HEK293 (cell line): ENCODE measurements at regions not wholly inside any gene's neighbourhood (a gene's known extent, or its start where the extent isn't known, plus 50 kb on each side); places are given as distances from the start of the nearest gene placed in this dataset.

Source experiments
- CTCF ChIA-PET: fragments of 350-600 bp; formaldehyde crosslinking; extraction: SDS; loops from one replicate; lab custom pipeline; 2021; ENCODE audit warnings: antibody characterized with exemption; lab: Yijun Ruan, JAX
- POLR2A ChIA-PET: fragments of 300-600 bp; formaldehyde crosslinking; extraction: SDS; loops from one replicate; lab custom pipeline; 2020; ENCODE audit warnings: antibody characterized with exemption, inconsistent platforms; lab: Yijun Ruan, JAX
- H3K27ac ChIP-seq: fragments of 200-500 bp; sonication (Bioruptor generic); 2 replicates; pipeline ENCODE4 v1.5.1; 2014; ENCODE audit warnings: low read depth, low read length, control low read depth, inconsistent platforms; ENCODE audit errors: extremely low read depth
- H3K36me3 ChIP-seq, 2 experiments: fragments of 200-500 bp in 1 of 2; sonication (Bioruptor generic) in 1 of 2; 1 replicate in 1 of 2; 2 replicates in 1 of 2; pipeline ENCODE4 v1.5.1; 2014 to 2017; ENCODE audit warnings: inconsistent platforms in 2 of 2, low read length in 2 of 2; ENCODE audit not compliant: control insufficient read depth in 2 of 2, insufficient read depth in 1 of 2
- H3K4me1 ChIP-seq: fragments of 200-500 bp; sonication (Bioruptor generic); 2 replicates; pipeline ENCODE4 v1.5.1; 2014; ENCODE audit warnings: mild to moderate bottlenecking, low read length, inconsistent platforms; ENCODE audit not compliant: control insufficient read depth, insufficient read depth
- H3K4me3 ChIP-seq: 2 replicates; pipeline ENCODE4 v1.5.1; 2011; ENCODE audit warnings: low read depth, mild to moderate bottlenecking, control low read depth, low read length, moderate library complexity
- H3K9me3 ChIP-seq: fragments of 200-500 bp; sonication (Bioruptor generic); 2 replicates; pipeline ENCODE4 v1.5.1; 2014; ENCODE audit warnings: low read depth, low read length, inconsistent platforms; ENCODE audit not compliant: control insufficient read depth, insufficient read depth
- BCL11B ChIP-seq: fragments of 450-650 bp; formaldehyde crosslinking; IDR thresholded peaks from 2 replicates; pipeline ENCODE4 v1.5.1; 2016; ENCODE audit warnings: low read depth, missing biosample characterization, missing genetic modification characterization
- GLIS1 ChIP-seq: fragments of 450-650 bp; formaldehyde crosslinking; IDR thresholded peaks from 2 replicates; pipeline ENCODE4 v1.5.1; 2016; ENCODE audit warnings: missing biosample characterization, missing genetic modification characterization
- KLF7 ChIP-seq: fragments of 450-650 bp; formaldehyde crosslinking; IDR thresholded peaks from 2 replicates; pipeline ENCODE4 v1.5.1; 2016; ENCODE audit warnings: missing biosample characterization, missing genetic modification characterization, borderline replicate concordance
- MEIS1 ChIP-seq: sonication (generic); formaldehyde crosslinking; IDR thresholded peaks from 2 replicates; pipeline ENCODE4 v1.8.1; 2022; ENCODE audit warnings: missing genetic modification reagents, mild to moderate bottlenecking, borderline replicate concordance
- OSR2 ChIP-seq: fragments of 450-650 bp; formaldehyde crosslinking; IDR thresholded peaks from 2 replicates; pipeline ENCODE4 v1.5.1; 2016; ENCODE audit warnings: missing biosample characterization, missing genetic modification characterization
- OVOL3 ChIP-seq: fragments of 450-650 bp; formaldehyde crosslinking; IDR thresholded peaks from 2 replicates; pipeline ENCODE4 v1.5.1; 2016; ENCODE audit warnings: missing biosample characterization, missing genetic modification characterization
- SETDB1 ChIP-seq: IDR thresholded peaks from one replicate; pipeline ENCODE4 v1.6.1; 2017; ENCODE audit warnings: mild to moderate bottlenecking, low read length, moderate library complexity, mixed read lengths; ENCODE audit not compliant: insufficient read length
- ZBTB48 ChIP-seq: fragments of 450-650 bp; formaldehyde crosslinking; IDR thresholded peaks from 2 replicates; pipeline ENCODE4 v1.5.1; 2016; ENCODE audit warnings: missing biosample characterization, missing genetic modification characterization
- ZFP69B ChIP-seq: fragments of 450-650 bp; formaldehyde crosslinking; IDR thresholded peaks from 2 replicates; pipeline ENCODE4 v1.5.1; 2016; ENCODE audit warnings: missing biosample characterization, missing genetic modification characterization
- ZNF112 ChIP-seq: fragments of 450-650 bp; formaldehyde crosslinking; IDR thresholded peaks from 2 replicates; pipeline ENCODE4 v1.5.0; 2017; ENCODE audit warnings: missing biosample characterization, missing genetic modification characterization
- ZNF133 ChIP-seq: fragments of 450-650 bp; formaldehyde crosslinking; IDR thresholded peaks from 2 replicates; pipeline ENCODE4 v1.5.1; 2016; ENCODE audit warnings: missing biosample characterization, missing genetic modification characterization
- ZNF140 ChIP-seq: fragments of 450-650 bp; formaldehyde crosslinking; IDR thresholded peaks from 2 replicates; pipeline ENCODE4 v1.5.1; 2016; ENCODE audit warnings: missing biosample characterization, missing genetic modification characterization
- ZNF248 ChIP-seq: fragments of 450-650 bp; formaldehyde crosslinking; IDR thresholded peaks from 2 replicates; pipeline ENCODE4 v1.5.1; 2017; ENCODE audit warnings: missing biosample characterization, missing genetic modification characterization
- ZNF394 ChIP-seq: fragments of 450-650 bp; formaldehyde crosslinking; IDR thresholded peaks from 2 replicates; pipeline ENCODE4 v1.5.1; 2016; ENCODE audit warnings: missing biosample characterization, missing genetic modification characterization, mild to moderate bottlenecking, moderate library complexity, borderline replicate concordance
- ZNF514 ChIP-seq: fragments of 450-650 bp; formaldehyde crosslinking; IDR thresholded peaks from 2 replicates; pipeline ENCODE4 v1.5.1; 2016; ENCODE audit warnings: missing biosample characterization, missing genetic modification characterization
- ZNF791 ChIP-seq: fragments of 450-650 bp; formaldehyde crosslinking; IDR thresholded peaks from 2 replicates; pipeline ENCODE4 v1.5.1; 2016; ENCODE audit warnings: missing biosample characterization, missing genetic modification characterization
- ZNF837 ChIP-seq: fragments of 450-650 bp; formaldehyde crosslinking; IDR thresholded peaks from 2 replicates; pipeline ENCODE4 v1.5.1; 2016; ENCODE audit warnings: missing biosample characterization, missing genetic modification characterization
- ZSCAN23 ChIP-seq: fragments of 450-650 bp; formaldehyde crosslinking; IDR thresholded peaks from 2 replicates; pipeline ENCODE4 v1.5.1; 2016; ENCODE audit warnings: missing biosample characterization, missing genetic modification characterization
- ZSCAN30 ChIP-seq: fragments of 450-650 bp; IDR thresholded peaks from 2 replicates; pipeline ENCODE4 v1.5.1; 2018; ENCODE audit warnings: missing biosample characterization, mild to moderate bottlenecking, missing genetic modification characterization, moderate library complexity
- TF ChIP-seq, protein P1 (sequence below): fragments of 450-650 bp; formaldehyde crosslinking; IDR thresholded peaks from 2 replicates; pipeline ENCODE4 v1.5.1; 2016; ENCODE audit warnings: missing biosample characterization, missing genetic modification characterization
- TF ChIP-seq, protein P2 (sequence below): fragments of 450-650 bp; formaldehyde crosslinking; IDR thresholded peaks from 2 replicates; pipeline ENCODE4 v1.5.1; 2016; ENCODE audit warnings: missing biosample characterization, missing genetic modification characterization
- TF ChIP-seq, protein P3 (sequence below): fragments of 450-650 bp; formaldehyde crosslinking; IDR thresholded peaks from 2 replicates; pipeline ENCODE4 v1.5.1; 2016; ENCODE audit warnings: missing biosample characterization, missing genetic modification characterization
- TF ChIP-seq, protein P4 (sequence below): sonication (generic); formaldehyde crosslinking; IDR thresholded peaks from 2 replicates; pipeline ENCODE4 v1.8.1; 2022; ENCODE audit warnings: mild to moderate bottlenecking, moderate library complexity, missing genetic modification reagents
- TF ChIP-seq, protein P5 (sequence below): fragments of 450-650 bp; IDR thresholded peaks from 2 replicates; pipeline ENCODE4 v1.5.1; 2018; ENCODE audit warnings: missing biosample characterization, mild to moderate bottlenecking, missing genetic modification characterization
- TF ChIP-seq, protein P6 (sequence below): fragments of 450-650 bp; formaldehyde crosslinking; IDR thresholded peaks from 2 replicates; pipeline ENCODE4 v1.5.1; 2016; ENCODE audit warnings: missing biosample characterization, missing genetic modification characterization, low read depth

DNA sequence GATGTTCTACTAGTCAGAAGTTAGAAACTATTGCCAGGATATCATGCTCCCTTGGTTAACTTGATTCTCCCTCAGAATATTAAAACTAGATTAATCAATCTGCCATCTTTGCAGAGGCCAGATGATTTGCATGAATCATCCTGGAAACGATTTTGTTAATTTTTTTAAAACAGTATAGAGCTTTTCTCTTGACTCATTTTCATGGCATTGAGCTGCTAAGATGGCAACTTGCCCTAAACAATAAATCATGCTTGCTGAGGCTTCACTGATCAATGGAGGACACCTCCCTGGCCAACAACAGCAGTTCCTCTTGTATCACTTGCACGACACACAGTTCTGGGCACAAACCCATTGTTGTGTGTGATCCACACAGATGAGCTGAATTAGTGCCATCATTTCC, 109.1 kb downstream of the COL6A6 start:
- H3K27ac ChIP-seq, result no peak overlapping the region
- ChIA-PET POLR2A (no interaction called here), CTCF (no interaction called here)
- TF ChIP-seq ZNF133 (no peak), ZBTB48 (tag by site-specific recombination) (no peak), ZNF394 (no peak), GLIS1 (tag by site-specific recombination) (no peak), KLF7 (tag by site-specific recombination) (no peak), ZSCAN23 (tag by site-specific recombination) (no peak), SETDB1 (no peak), BCL11B (no peak), ZNF837 (tag by site-specific recombination) (no peak), ZNF140 (no peak), ZSCAN30 (tag by site-specific recombination) (no peak), ZNF791 (tag by site-specific recombination) (no peak), ZFP69B (tag by site-specific recombination) (no peak)
- TF ChIP-seq, protein P1, sequence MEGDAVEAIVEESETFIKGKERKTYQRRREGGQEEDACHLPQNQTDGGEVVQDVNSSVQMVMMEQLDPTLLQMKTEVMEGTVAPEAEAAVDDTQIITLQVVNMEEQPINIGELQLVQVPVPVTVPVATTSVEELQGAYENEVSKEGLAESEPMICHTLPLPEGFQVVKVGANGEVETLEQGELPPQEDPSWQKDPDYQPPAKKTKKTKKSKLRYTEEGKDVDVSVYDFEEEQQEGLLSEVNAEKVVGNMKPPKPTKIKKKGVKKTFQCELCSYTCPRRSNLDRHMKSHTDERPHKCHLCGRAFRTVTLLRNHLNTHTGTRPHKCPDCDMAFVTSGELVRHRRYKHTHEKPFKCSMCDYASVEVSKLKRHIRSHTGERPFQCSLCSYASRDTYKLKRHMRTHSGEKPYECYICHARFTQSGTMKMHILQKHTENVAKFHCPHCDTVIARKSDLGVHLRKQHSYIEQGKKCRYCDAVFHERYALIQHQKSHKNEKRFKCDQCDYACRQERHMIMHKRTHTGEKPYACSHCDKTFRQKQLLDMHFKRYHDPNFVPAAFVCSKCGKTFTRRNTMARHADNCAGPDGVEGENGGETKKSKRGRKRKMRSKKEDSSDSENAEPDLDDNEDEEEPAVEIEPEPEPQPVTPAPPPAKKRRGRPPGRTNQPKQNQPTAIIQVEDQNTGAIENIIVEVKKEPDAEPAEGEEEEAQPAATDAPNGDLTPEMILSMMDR (tag by site-specific recombination), result no peak
- TF ChIP-seq, protein P2, sequence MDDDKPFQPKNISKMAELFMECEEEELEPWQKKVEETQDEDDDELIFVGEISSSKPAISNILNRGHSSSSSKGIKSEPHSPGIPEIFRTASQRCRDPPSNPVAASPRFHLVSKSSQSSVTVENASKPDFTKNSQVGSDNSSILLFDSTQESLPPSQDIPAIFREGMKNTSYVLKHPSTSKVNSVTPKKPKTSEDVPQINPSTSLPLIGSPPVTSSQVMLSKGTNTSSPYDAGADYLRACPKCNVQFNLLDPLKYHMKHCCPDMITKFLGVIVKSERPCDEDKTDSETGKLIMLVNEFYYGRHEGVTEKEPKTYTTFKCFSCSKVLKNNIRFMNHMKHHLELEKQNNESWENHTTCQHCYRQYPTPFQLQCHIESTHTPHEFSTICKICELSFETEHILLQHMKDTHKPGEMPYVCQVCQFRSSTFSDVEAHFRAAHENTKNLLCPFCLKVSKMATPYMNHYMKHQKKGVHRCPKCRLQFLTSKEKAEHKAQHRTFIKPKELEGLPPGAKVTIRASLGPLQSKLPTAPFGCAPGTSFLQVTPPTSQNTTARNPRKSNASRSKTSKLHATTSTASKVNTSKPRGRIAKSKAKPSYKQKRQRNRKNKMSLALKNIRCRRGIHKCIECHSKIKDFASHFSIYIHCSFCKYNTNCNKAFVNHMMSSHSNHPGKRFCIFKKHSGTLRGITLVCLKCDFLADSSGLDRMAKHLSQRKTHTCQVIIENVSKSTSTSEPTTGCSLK, result no peak
- TF ChIP-seq, protein P3, sequence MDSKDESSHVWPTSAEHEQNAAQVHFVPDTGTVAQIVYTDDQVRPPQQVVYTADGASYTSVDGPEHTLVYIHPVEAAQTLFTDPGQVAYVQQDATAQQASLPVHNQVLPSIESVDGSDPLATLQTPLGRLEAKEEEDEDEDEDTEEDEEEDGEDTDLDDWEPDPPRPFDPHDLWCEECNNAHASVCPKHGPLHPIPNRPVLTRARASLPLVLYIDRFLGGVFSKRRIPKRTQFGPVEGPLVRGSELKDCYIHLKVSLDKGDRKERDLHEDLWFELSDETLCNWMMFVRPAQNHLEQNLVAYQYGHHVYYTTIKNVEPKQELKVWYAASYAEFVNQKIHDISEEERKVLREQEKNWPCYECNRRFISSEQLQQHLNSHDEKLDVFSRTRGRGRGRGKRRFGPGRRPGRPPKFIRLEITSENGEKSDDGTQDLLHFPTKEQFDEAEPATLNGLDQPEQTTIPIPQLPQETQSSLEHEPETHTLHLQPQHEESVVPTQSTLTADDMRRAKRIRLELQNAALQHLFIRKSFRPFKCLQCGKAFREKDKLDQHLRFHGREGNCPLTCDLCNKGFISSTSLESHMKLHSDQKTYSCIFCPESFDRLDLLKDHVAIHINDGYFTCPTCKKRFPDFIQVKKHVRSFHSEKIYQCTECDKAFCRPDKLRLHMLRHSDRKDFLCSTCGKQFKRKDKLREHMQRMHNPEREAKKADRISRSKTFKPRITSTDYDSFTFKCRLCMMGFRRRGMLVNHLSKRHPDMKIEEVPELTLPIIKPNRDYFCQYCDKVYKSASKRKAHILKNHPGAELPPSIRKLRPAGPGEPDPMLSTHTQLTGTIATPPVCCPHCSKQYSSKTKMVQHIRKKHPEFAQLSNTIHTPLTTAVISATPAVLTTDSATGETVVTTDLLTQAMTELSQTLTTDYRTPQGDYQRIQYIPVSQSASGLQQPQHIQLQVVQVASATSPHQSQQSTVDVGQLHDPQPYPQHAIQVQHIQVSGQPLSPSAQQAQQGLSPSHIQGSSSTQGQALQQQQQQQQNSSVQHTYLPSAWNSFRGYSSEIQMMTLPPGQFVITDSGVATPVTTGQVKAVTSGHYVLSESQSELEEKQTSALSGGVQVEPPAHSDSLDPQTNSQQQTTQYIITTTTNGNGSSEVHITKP (tag by site-specific recombination), result no peak
- no peaks in the 10 kb centered on the region for H3K4me1 ChIP-seq
- H3K36me3 ChIP-seq, result no peaks in the 10 kb centered on the region
- H3K4me3 ChIP-seq, result no peak overlapping the region
- H3K9me3 ChIP-seq, result no peaks in the 10 kb centered on the region

DNA sequence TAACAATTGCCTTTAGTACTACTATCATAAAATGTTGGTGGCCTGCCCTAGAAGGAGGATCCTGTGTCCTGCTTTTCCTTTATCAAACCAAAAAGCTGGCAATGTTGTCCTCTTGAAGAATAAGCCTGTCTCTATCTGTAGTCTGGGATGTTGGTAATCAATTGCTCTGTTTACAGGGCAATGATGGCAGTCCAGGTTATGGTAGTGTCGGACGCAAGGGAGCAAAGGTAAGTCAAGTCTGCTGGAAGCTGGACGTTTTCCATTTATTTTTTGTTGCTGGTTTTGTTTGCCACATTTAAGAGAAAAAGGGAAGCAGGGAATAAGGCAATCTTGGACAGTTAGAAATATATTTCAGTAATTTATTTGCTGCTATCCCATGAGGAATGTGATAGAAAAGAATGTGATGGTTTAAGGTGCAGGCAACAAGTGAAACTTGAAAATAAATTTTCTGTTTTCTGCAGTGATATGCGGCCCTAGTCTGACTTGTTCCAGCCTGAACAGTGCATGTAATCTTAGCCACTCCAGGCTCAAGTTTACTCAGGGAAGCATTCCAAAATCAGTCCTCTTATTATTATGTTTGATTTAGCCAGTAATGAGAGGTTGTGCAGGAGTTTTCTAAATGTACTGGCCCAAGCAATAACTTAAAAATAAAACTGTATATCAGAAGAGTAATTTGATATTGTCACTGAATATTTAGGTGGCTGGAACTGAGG, 110.3 kb downstream of the COL6A6 start:
- Histone ChIP-seq H3K27ac (no peak overlapping the region), H3K36me3 (no peaks in the 10 kb centered on the region), H3K4me1 (no peaks in the 10 kb centered on the region), H3K9me3 (no peaks in the 10 kb centered on the region), H3K4me3 (no peak overlapping the region)
- ChIA-PET CTCF (no interaction called here), POLR2A (no interaction called here)
- TF ChIP-seq, protein P4, sequence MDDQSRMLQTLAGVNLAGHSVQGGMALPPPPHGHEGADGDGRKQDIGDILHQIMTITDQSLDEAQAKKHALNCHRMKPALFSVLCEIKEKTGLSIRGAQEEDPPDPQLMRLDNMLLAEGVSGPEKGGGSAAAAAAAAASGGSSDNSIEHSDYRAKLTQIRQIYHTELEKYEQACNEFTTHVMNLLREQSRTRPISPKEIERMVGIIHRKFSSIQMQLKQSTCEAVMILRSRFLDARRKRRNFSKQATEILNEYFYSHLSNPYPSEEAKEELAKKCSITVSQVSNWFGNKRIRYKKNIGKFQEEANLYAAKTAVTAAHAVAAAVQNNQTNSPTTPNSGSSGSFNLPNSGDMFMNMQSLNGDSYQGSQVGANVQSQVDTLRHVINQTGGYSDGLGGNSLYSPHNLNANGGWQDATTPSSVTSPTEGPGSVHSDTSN (CRISPR knock-in tag), result no peak
- no peak for TF ChIP-seq OSR2
- TF ChIP-seq MEIS1 (CRISPR knock-in tag), result no peak
- TF ChIP-seq, protein P5, sequence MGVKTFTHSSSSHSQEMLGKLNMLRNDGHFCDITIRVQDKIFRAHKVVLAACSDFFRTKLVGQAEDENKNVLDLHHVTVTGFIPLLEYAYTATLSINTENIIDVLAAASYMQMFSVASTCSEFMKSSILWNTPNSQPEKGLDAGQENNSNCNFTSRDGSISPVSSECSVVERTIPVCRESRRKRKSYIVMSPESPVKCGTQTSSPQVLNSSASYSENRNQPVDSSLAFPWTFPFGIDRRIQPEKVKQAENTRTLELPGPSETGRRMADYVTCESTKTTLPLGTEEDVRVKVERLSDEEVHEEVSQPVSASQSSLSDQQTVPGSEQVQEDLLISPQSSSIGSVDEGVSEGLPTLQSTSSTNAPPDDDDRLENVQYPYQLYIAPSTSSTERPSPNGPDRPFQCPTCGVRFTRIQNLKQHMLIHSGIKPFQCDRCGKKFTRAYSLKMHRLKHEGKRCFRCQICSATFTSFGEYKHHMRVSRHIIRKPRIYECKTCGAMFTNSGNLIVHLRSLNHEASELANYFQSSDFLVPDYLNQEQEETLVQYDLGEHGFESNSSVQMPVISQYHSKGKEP (tag by site-specific recombination), result no peak
- TF ChIP-seq OVOL3, result no peak
- TF ChIP-seq, protein P6, sequence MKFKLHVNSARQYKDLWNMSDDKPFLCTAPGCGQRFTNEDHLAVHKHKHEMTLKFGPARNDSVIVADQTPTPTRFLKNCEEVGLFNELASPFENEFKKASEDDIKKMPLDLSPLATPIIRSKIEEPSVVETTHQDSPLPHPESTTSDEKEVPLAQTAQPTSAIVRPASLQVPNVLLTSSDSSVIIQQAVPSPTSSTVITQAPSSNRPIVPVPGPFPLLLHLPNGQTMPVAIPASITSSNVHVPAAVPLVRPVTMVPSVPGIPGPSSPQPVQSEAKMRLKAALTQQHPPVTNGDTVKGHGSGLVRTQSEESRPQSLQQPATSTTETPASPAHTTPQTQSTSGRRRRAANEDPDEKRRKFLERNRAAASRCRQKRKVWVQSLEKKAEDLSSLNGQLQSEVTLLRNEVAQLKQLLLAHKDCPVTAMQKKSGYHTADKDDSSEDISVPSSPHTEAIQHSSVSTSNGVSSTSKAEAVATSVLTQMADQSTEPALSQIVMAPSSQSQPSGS, result no peak
- TF ChIP-seq ZNF514, result no peak
- no peak for TF ChIP-seq ZNF112 (tag by site-specific recombination)
- no peak for TF ChIP-seq ZNF248 (tag by site-specific recombination)
